Natural killer cell treated with Interleukin-12 subunit alpha and Interleukin-12 subunit beta and Interleukin-15 and Interleukin-18, amount 100 ng/mL, for 72 hours (primary cell): ENCODE measurements at regions not wholly inside any gene's neighbourhood (a gene's known extent, or its start where the extent isn't known, plus 50 kb on each side); places are given as distances from the start of the nearest gene placed in this dataset.
"Not testable (repeated sequence)": the region's sequence is repeated elsewhere in the genome, so short reads cannot be mapped to it uniquely, and the experiment has no call there.

ENCODE experiments used
- ATAC-seq, 2 donors: fragments of 150-1000 bp; cut with Tn5 transposase in 1 of 2; sonication (Bioruptor Pico), chemical (Tn5 transposase) in 1 of 2; 2 replicates each; pipeline ENCODE4 v1.10.0; 2021
- DNase-seq: peaks from one replicate; pipeline ENCODE4 v3.0.0; 2022; ENCODE audit warnings: low spot score
- H3K27ac Mint-ChIP-seq, 2 donors: 1 replicate in 1 of 2; 2 replicates in 1 of 2; pipeline ENCODE4 v1.8.0; 2022; ENCODE audit warnings: mixed read lengths in 2 of 2, mild to moderate bottlenecking in 1 of 2, moderate library complexity in 1 of 2
- H3K27me3 Mint-ChIP-seq, 2 donors: 1 replicate in 1 of 2; 2 replicates in 1 of 2; pipeline ENCODE4 v1.8.0; 2022; ENCODE audit warnings: mixed read lengths in 2 of 2
- H3K36me3 Mint-ChIP-seq: one replicate; pipeline ENCODE4 v1.8.0; 2022; ENCODE audit warnings: mixed read lengths
- H3K4me1 Mint-ChIP-seq, 2 donors: 1 replicate in 1 of 2; 2 replicates in 1 of 2; pipeline ENCODE4 v1.8.0; 2022; ENCODE audit warnings: low read depth in 2 of 2, mixed read lengths in 2 of 2, mild to moderate bottlenecking in 1 of 2
- H3K4me3 Mint-ChIP-seq: one replicate; pipeline ENCODE4 v1.8.0; 2022; ENCODE audit warnings: mixed read lengths
- H3K9me3 Mint-ChIP-seq: 2 replicates; pipeline ENCODE4 v1.8.0; 2022; ENCODE audit warnings: mixed read lengths

GRCh38 chr1:221863635-221864034 is 121.7 kb upstream of the DUSP10 start:
- peaks cover 4% of the 10 kb centered on the region for H3K36me3 Mint-ChIP-seq
- DNase-seq (no peak), ATAC-seq (no peak)
- peaks cover 0 to 4% of the 10 kb centered on the region in 2 donors for H3K4me1 Mint-ChIP-seq
- H3K27me3 Mint-ChIP-seq = no peaks in the 10 kb centered on the region
- H3K27ac Mint-ChIP-seq = no peak overlapping the region
- H3K9me3 Mint-ChIP-seq = no peaks in the 10 kb centered on the region
- H3K4me3 Mint-ChIP-seq = no peak overlapping the region

- DNase-seq (no peak), ATAC-seq (no peak)
- Mint-ChIP-seq H3K9me3 (no peaks in the 10 kb centered on the region), H3K4me1 (peaks cover 0 to 4% of the 10 kb centered on the region in 2 donors), H3K4me3 (no peak overlapping the region), H3K27me3 (no peaks in the 10 kb centered on the region), H3K36me3 (peaks cover 4% of the 10 kb centered on the region), H3K27ac (no peak overlapping the region)
Observed at GRCh38 chr1:221862971-221863370, 121.1 kb upstream of the DUSP10 start.

GRCh38 chr1:221858818-221859611 is 117.1 kb upstream of the DUSP10 start:
- ATAC-seq (no peak), DNase-seq (no peak)
- Mint-ChIP-seq H3K27ac (peak overlapping the region in 1 of 2 donors; percentile 10), H3K9me3 (no peaks in the 10 kb centered on the region), H3K27me3 (no peaks in the 10 kb centered on the region), H3K36me3 (no peaks in the 10 kb centered on the region), H3K4me1 (peaks cover 4 to 5% of the 10 kb centered on the region in 2 donors), H3K4me3 (no peak overlapping the region)

GRCh38 chr1:221857094-221857444 is 115.2 kb upstream of the DUSP10 start:
- not testable (repeated sequence) for H3K4me1 Mint-ChIP-seq, H3K27me3 Mint-ChIP-seq, H3K4me3 Mint-ChIP-seq, H3K9me3 Mint-ChIP-seq, DNase-seq, ATAC-seq, H3K36me3 Mint-ChIP-seq
- H3K27ac Mint-ChIP-seq = peak overlapping the region in 1 of 2 donors; percentile 65

- DNase-seq = no peak
- Mint-ChIP-seq H3K4me3 (no peak overlapping the region), H3K9me3 (no peaks in the 10 kb centered on the region), H3K27me3 (no peaks in the 10 kb centered on the region), H3K4me1 (peaks cover 5 to 6% of the 10 kb centered on the region in 2 donors), H3K36me3 (no peaks in the 10 kb centered on the region), H3K27ac (peak overlapping the region in 1 of 2 donors; percentile 65)
- ATAC-seq = no peak
Observed at GRCh38 chr1:221856228-221857093, 114.6 kb upstream of the DUSP10 start.

GRCh38 chr1:221855156-221855555 is 113.3 kb upstream of the DUSP10 start:
- Mint-ChIP-seq H3K27ac (no peak overlapping the region), H3K36me3 (no peaks in the 10 kb centered on the region)
- DNase-seq = no peak

GRCh38 chr1:221851336-221851735 is 109.4 kb upstream of the DUSP10 start:
- no peaks in the 10 kb centered on the region for H3K27me3 Mint-ChIP-seq
- no peaks in the 10 kb centered on the region for H3K36me3 Mint-ChIP-seq
- peak overlapping the region in 1 of 2 donors; percentile 71 for H3K27ac Mint-ChIP-seq
- DNase-seq = no peak
- peaks cover 0 to 2% of the 10 kb centered on the region in 2 donors for H3K4me1 Mint-ChIP-seq
- no peak overlapping the region for H3K4me3 Mint-ChIP-seq
- ATAC-seq = no peak
- no peaks in the 10 kb centered on the region for H3K9me3 Mint-ChIP-seq

More at GRCh38 chr1:221855156-221855555, 113.3 kb upstream of the DUSP10 start:
- Mint-ChIP-seq H3K4me1 (peaks cover 5 to 6% of the 10 kb centered on the region in 2 donors), H3K9me3 (no peaks in the 10 kb centered on the region), H3K4me3 (no peak overlapping the region), H3K27me3 (no peaks in the 10 kb centered on the region)
- no peak for ATAC-seq

GRCh38 chr1:221850470-221851187 is 108.7 kb upstream of the DUSP10 start:
- Mint-ChIP-seq H3K9me3 (no peaks in the 10 kb centered on the region), H3K4me3 (no peak overlapping the region), H3K27ac (peak overlapping the region in 1 of 2 donors; percentile 71), H3K4me1 (peaks cover 0 to 2% of the 10 kb centered on the region in 2 donors), H3K36me3 (no peaks in the 10 kb centered on the region), H3K27me3 (no peaks in the 10 kb centered on the region)
- peak in 1 of 2 donors; percentile 13 for ATAC-seq
- no peak for DNase-seq

- H3K4me3 Mint-ChIP-seq = no peak overlapping the region
- no peaks in the 10 kb centered on the region for H3K36me3 Mint-ChIP-seq
- peaks cover 0 to 6% of the 10 kb centered on the region in 2 donors for H3K4me1 Mint-ChIP-seq
- H3K27ac Mint-ChIP-seq = no peak overlapping the region
- H3K9me3 Mint-ChIP-seq = no peaks in the 10 kb centered on the region
- H3K27me3 Mint-ChIP-seq = no peaks in the 10 kb centered on the region
- no peak for DNase-seq
- ATAC-seq = no peak
Observed at GRCh38 chr1:221849897-221850296, 108.0 kb upstream of the DUSP10 start.

- Mint-ChIP-seq H3K9me3 (no peaks in the 10 kb centered on the region), H3K27me3 (no peaks in the 10 kb centered on the region), H3K36me3 (no peaks in the 10 kb centered on the region), H3K27ac (peak overlapping the region in 1 of 2 donors; percentile 47), H3K4me1 (peaks cover 0 to 6% of the 10 kb centered on the region in 2 donors), H3K4me3 (no peak overlapping the region)
- DNase-seq (no peak), ATAC-seq (no peak)
Observed at GRCh38 chr1:221849110-221849509, 107.2 kb upstream of the DUSP10 start.

- H3K9me3 Mint-ChIP-seq = no peaks in the 10 kb centered on the region
- peak in 1 of 2 donors; percentile 49 for ATAC-seq
Observed at GRCh38 chr1:221847676-221848075, 105.8 kb upstream of the DUSP10 start.

GRCh38 chr1:221845650-221846371 is 103.9 kb upstream of the DUSP10 start:
- no peak overlapping the region for H3K27ac Mint-ChIP-seq
- H3K36me3 Mint-ChIP-seq = no peaks in the 10 kb centered on the region
- no peaks in the 10 kb centered on the region for H3K9me3 Mint-ChIP-seq
- ATAC-seq (no peak), DNase-seq (no peak)
- peaks cover 11 to 12% of the 10 kb centered on the region in 2 donors for H3K4me1 Mint-ChIP-seq
- no peaks in the 10 kb centered on the region for H3K27me3 Mint-ChIP-seq
- no peak overlapping the region for H3K4me3 Mint-ChIP-seq

More at GRCh38 chr1:221847676-221848075, 105.8 kb upstream of the DUSP10 start:
- Mint-ChIP-seq H3K4me1 (peaks cover 0 to 6% of the 10 kb centered on the region in 2 donors), H3K27me3 (no peaks in the 10 kb centered on the region), H3K27ac (no peak overlapping the region), H3K36me3 (no peaks in the 10 kb centered on the region), H3K4me3 (no peak overlapping the region)
- no peak for DNase-seq

GRCh38 chr1:221841983-221842335 is 100.1 kb upstream of the DUSP10 start:
- Mint-ChIP-seq H3K36me3 (peaks cover 6% of the 10 kb centered on the region), H3K4me1 (peaks cover 43 to 47% of the 10 kb centered on the region in 2 donors), H3K9me3 (peaks cover 6% of the 10 kb centered on the region), H3K27ac (no peak overlapping the region), H3K27me3 (no peaks in the 10 kb centered on the region), H3K4me3 (no peak overlapping the region)
- DNase-seq (no peak), ATAC-seq (no peak)
